WI38 (cell line): ENCODE measurements at regions not wholly inside any gene's neighbourhood (a gene's known extent, or its start where the extent isn't known, plus 50 kb on each side); places are given as distances from the start of the nearest gene placed in this dataset.

Source experiments
- H3K4me3 ChIP-seq: 2 replicates; pipeline ENCODE4 v1.5.1; 2011; ENCODE audit warnings: low read depth, mild to moderate bottlenecking, control low read depth, low read length
- TF ChIP-seq, protein P1 (sequence below): IDR thresholded peaks from 2 replicates; pipeline ENCODE4 v1.5.1; 2012; ENCODE audit warnings: low read depth, mild to moderate bottlenecking, control low read depth, low read length

DNA sequence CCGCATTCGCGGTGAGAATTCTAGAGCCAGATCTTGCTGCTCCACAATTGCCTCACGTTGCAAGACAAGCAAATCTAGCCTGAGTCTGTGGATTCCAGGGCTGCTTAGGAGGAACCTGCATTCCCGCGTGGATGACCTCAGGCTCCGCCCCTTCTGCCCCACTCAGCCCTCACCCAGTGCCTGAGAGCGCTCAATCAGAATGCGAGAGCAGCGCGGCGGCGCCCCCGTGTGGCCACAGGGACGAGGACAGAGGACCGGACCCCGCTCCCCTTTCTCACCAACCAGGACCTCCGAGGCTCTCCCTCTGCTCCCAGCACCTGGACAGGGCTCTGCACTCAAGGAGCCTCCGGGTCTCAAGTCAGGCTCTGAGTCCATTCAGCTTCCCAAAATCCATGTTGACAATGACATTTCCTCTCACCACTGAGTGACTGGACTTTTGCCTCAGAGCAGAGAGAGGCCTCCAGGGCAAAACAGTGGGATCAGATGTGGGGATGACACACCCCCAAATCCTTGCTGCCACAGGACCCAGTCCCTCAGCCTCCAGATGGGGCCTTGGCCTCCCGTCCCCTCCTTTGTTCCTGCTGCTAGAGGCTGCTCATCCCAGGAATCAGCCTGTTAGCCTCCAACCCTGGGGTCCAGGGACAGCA is 52.0 kb downstream of the RPP21 start:
- TF ChIP-seq, protein P1, sequence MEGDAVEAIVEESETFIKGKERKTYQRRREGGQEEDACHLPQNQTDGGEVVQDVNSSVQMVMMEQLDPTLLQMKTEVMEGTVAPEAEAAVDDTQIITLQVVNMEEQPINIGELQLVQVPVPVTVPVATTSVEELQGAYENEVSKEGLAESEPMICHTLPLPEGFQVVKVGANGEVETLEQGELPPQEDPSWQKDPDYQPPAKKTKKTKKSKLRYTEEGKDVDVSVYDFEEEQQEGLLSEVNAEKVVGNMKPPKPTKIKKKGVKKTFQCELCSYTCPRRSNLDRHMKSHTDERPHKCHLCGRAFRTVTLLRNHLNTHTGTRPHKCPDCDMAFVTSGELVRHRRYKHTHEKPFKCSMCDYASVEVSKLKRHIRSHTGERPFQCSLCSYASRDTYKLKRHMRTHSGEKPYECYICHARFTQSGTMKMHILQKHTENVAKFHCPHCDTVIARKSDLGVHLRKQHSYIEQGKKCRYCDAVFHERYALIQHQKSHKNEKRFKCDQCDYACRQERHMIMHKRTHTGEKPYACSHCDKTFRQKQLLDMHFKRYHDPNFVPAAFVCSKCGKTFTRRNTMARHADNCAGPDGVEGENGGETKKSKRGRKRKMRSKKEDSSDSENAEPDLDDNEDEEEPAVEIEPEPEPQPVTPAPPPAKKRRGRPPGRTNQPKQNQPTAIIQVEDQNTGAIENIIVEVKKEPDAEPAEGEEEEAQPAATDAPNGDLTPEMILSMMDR = peak; percentile 86

GRCh38 chr6:30397697-30398096 is 52.7 kb downstream of the RPP21 start:
- TF ChIP-seq, protein P1 = no peak
- H3K4me3 ChIP-seq = no peak overlapping the region

More for the DNA sequence above, 52.0 kb downstream of the RPP21 start:
- H3K4me3 ChIP-seq = no peak overlapping the region

DNA sequence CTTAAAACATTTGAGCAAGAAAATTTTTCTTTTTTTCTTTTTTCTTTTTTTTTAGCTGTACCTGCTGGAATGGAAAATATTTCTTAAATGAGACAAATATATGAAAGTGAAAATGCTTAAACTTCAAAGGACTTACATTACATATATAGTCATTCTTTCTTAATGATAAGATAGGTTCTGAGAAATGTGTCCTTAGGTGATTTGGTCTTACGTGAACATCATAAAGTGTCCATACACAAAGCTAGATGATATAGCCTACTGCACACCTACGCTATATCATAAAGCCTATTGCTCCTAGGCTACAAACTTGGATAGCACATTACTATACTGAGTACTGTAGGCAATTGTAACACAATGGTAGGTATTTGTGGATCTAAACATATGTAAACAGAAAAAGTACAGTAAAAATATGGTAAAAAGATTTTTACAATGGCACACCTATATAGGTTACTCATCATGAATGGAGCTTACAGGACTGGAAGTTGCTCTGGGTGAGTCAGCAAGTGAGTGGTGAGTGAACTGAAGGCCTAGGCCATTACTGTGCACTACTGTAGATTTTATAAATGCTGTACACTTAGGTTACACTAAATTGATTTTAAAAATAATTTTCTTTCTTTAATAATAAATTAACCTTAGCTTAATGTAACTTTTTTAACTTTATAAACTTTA is 54.6 kb downstream of the RPP21 start:
- no peak overlapping the region for H3K4me3 ChIP-seq

DNA sequence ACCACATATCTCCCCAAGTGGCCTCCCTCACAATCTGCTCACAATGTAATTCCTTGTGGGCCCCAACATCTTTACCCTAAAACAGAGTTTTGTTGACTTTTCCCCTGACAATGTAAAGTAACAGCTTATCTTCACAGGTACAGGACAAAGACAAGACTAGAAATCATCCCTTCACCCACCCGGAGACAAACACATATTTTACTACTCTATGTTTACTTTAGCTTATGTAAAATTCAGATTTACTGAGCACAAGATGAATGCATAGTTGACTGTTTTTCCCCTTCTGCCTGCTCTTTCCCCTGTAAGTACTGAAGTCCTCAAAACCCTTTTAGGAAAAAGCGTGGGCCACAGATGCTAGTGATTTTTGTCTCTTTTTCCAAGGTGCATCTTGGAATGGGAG is 61.0 kb downstream of the RPP21 start:
- H3K4me3 ChIP-seq = no peak overlapping the region
- TF ChIP-seq, protein P1 = no peak

More for the DNA sequence above, 54.6 kb downstream of the RPP21 start:
- TF ChIP-seq, protein P1 = no peak

- TF ChIP-seq, protein P1 = no peak
- H3K4me3 ChIP-seq = no peak overlapping the region
Observed at GRCh38 chr6:30409184-30409583, 64.2 kb downstream of the RPP21 start.

DNA sequence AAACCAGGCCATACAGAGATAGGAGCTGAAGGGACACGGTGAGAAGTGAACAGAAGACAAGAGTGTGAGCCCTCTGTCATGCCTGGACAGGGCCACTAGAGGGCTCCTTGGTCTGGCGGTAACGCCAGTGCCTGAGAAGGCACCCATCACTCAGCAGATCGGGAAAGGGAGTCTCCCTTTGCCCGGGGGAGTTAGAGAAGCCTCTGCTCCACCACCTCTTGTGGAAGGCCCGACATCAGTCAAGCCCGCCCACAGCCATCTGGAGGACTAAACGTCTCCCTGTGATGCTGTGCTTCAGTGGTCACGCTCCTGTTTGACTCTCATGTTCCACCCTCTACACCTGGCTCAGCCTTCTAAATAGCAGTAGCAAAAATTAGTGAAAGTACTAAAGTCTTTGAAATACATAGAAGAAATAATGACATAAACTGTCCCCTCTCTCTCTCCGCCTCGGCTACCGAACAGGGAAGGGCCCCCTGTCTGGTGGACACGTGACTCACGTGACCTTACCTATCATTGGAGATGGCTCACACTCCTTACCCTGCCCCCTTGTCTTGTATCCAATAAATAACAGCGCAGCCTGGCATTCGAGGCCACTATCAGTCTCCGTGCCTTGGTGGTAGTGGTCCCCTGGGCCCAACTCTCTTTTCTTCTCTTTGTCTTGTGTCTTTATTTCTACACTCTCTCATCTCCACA is 66.7 kb downstream of the RPP21 start:
- H3K4me3 ChIP-seq = no peak overlapping the region
- TF ChIP-seq, protein P1 = peak; percentile 93

DNA sequence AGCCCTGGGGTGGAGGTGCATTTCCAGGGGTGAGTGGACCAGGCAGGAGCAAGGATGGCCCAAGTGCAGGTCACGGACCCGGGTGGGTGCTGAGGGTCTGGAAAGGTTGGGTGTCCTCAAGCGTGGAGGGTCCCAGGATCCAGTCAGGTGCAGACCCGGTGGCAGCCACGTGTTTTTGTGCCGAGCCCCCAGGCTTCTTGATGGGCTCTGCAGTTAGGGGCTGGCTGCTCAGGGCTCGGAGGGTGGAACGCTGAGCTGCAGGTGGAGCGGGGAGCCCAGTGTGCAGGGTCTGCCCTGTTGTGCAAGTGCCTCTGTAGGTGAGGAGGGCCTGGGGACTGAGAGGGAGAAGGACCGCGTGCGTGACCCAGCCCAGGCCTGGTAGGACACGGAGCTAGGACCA is 70.9 kb upstream of the HLA-E start:
- no peak overlapping the region for H3K4me3 ChIP-seq
- TF ChIP-seq, protein P1 = no peak
